WERI-Rb-1 (cell line): ENCODE measurements at regions not wholly inside any gene's neighbourhood (a gene's known extent, or its start where the extent isn't known, plus 50 kb on each side); places are given as distances from the start of the nearest gene placed in this dataset.
"Not testable (repeated sequence)": the region's sequence is repeated elsewhere in the genome, so short reads cannot be mapped to it uniquely, and the experiment has no call there.

Experiments used
- DNase-seq: peaks from one replicate; pipeline ENCODE4 v3.0.0-alpha.2; 2020
- H3K27ac ChIP-seq: fragments of 250-450 bp; sonication (Bioruptor Pico); 2 replicates; pipeline ENCODE4 v1.5.1; 2020; ENCODE audit warnings: mild to moderate bottlenecking, moderate library complexity
- H3K27me3 ChIP-seq: fragments of 250-450 bp; sonication (Bioruptor Pico); 2 replicates; pipeline ENCODE4 v1.5.1; 2021; ENCODE audit warnings: mild to moderate bottlenecking, low read depth, moderate library complexity; ENCODE audit not compliant: insufficient read depth, severe bottlenecking
- H3K36me3 ChIP-seq: fragments of 250-450 bp; sonication (Bioruptor Pico); 2 replicates; pipeline ENCODE4 v1.5.1; 2020; ENCODE audit warnings: mild to moderate bottlenecking, moderate library complexity
- H3K4me3 ChIP-seq: 2 replicates; pipeline ENCODE4 v1.5.1; 2011; ENCODE audit warnings: low read depth, mild to moderate bottlenecking, control low read depth, low read length
- H3K9me3 ChIP-seq: fragments of 250-450 bp; sonication (Bioruptor Pico); 2 replicates; pipeline ENCODE4 v1.5.1; 2021; ENCODE audit warnings: mild to moderate bottlenecking, moderate library complexity; ENCODE audit not compliant: severe bottlenecking
- TF ChIP-seq, protein P1 (sequence below): IDR thresholded peaks from 2 replicates; pipeline ENCODE4 v1.5.1; 2011; ENCODE audit warnings: low read depth, mild to moderate bottlenecking, control low read depth, inconsistent platforms, low read length

GRCh38 chr6:137813308-137813970, 53.6 kb upstream of the TNFAIP3 start:
- no peaks in the 10 kb centered on the region for H3K27me3 ChIP-seq
- no peak overlapping the region for H3K27ac ChIP-seq
- no peaks in the 10 kb centered on the region for H3K9me3 ChIP-seq
- no peaks in the 10 kb centered on the region for H3K36me3 ChIP-seq
- DNase-seq = no peak
- H3K4me3 ChIP-seq = no peak overlapping the region
- TF ChIP-seq, protein P1, sequence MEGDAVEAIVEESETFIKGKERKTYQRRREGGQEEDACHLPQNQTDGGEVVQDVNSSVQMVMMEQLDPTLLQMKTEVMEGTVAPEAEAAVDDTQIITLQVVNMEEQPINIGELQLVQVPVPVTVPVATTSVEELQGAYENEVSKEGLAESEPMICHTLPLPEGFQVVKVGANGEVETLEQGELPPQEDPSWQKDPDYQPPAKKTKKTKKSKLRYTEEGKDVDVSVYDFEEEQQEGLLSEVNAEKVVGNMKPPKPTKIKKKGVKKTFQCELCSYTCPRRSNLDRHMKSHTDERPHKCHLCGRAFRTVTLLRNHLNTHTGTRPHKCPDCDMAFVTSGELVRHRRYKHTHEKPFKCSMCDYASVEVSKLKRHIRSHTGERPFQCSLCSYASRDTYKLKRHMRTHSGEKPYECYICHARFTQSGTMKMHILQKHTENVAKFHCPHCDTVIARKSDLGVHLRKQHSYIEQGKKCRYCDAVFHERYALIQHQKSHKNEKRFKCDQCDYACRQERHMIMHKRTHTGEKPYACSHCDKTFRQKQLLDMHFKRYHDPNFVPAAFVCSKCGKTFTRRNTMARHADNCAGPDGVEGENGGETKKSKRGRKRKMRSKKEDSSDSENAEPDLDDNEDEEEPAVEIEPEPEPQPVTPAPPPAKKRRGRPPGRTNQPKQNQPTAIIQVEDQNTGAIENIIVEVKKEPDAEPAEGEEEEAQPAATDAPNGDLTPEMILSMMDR = no peak

DNA sequence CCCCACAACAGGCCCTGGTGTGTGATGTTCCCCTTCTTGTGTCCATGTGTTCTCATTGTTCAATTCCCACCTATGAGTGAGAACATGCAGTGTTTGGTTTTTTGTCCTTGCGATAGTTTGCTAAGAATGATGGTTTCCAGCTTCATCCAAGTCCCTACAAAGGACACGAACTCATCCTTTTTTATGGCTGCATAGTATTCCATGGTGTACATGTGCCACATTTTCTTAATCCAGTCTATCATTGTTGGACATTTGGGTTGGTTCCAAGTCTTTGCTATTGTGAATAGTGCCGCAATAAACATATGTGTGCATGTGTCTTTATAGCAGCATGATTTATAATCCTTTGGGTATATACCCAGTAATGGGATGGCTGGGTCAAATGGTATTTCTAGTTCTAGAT, 53.0 kb upstream of the TNFAIP3 start:
- H3K4me3 ChIP-seq, H3K27me3 ChIP-seq, H3K27ac ChIP-seq, H3K36me3 ChIP-seq, H3K9me3 ChIP-seq, DNase-seq: not testable (repeated sequence)

DNA sequence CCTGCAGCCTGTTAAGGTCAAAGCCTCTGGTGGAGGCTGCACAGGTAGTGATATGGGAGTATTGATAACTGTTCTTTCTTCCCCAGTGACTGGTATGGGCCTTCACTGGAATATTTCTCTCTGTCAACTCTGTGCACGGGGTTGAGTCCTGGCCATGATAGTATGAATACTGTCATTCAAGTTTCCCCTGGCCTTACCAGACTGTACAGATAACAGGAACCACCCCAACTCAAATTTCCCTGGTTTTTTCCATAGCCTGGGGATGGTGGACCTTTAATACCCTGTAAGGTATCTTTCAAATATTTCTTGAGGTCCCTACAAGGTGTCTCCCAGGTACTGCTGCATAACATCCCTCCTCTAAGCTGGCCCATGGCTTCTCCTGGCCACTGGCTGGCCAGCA, 51.4 kb upstream of the TNFAIP3 start:
- no peak overlapping the region for H3K27ac ChIP-seq
- H3K36me3 ChIP-seq = no peaks in the 10 kb centered on the region
- TF ChIP-seq, protein P1 = no peak
- no peak overlapping the region for H3K4me3 ChIP-seq
- no peak for DNase-seq
- no peaks in the 10 kb centered on the region for H3K27me3 ChIP-seq
- no peaks in the 10 kb centered on the region for H3K9me3 ChIP-seq

- no peak overlapping the region for H3K27ac ChIP-seq
- DNase-seq = no peak
- no peak overlapping the region for H3K4me3 ChIP-seq
- no peaks in the 10 kb centered on the region for H3K9me3 ChIP-seq
- H3K27me3 ChIP-seq = no peaks in the 10 kb centered on the region
- TF ChIP-seq, protein P1 = no peak
- H3K36me3 ChIP-seq = no peaks in the 10 kb centered on the region
Observed at GRCh38 chr6:137816133-137816579, 50.9 kb upstream of the TNFAIP3 start.

- TF ChIP-seq, protein P1 = no peak
- no peaks in the 10 kb centered on the region for H3K27me3 ChIP-seq
- no peaks in the 10 kb centered on the region for H3K9me3 ChIP-seq
- no peak overlapping the region for H3K27ac ChIP-seq
- H3K36me3 ChIP-seq = no peaks in the 10 kb centered on the region
- H3K4me3 ChIP-seq = no peak overlapping the region
- no peak for DNase-seq
Observed at GRCh38 chr6:137816688-137817618, 50.1 kb upstream of the TNFAIP3 start.
